ENCODE measurements at regions not wholly inside any gene's neighbourhood (a gene's known extent, or its start where the extent isn't known, plus 50 kb on each side); places are given as distances from the start of the nearest gene placed in this dataset.

DNA sequence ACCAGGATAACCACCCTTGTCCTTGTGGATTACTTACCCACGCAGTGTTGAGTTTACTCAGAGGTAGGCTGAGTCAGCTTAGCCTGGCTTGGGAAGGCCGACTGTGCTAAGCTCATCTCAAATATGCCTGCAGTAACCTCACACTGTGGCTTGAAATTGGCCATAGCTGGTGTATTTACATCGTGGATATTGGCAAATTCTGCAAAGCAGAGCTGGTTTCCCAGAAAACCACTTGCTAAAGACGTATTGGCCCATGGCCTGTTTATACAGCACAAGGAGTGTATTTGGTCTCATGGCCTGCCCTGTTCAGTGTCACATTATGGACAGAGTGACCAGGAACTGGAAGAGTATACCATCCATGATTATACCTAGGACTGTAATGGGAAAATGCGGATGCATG is 170.5 kb upstream of the UBE3A start:
- H3K4me1 Mint-ChIP-seq (ENCODE audit: low read depth, unreplicated experiment), result no peaks in the 10 kb centered on the region
- no peaks in the 10 kb centered on the region for H3K9me3 ChIP-seq (ENCODE audit: insufficient read depth, low read depth, low read length)
- no peaks in the 10 kb centered on the region for H3K36me3 Mint-ChIP-seq (ENCODE audit: low read depth, unreplicated experiment)
- no peaks in the 10 kb centered on the region for H3K79me2 ChIP-seq (ENCODE audit: insufficient read depth, low read length)
- H3K27ac Mint-ChIP-seq (ENCODE audit: unreplicated experiment), result no peak overlapping the region
- no peaks in the 10 kb centered on the region for H3K9me3 Mint-ChIP-seq (ENCODE audit: unreplicated experiment)
- no peak overlapping the region for H3K4me3 ChIP-seq (ENCODE audit: insufficient read depth, low read depth, low read length)
- H3K27me3 ChIP-seq (ENCODE audit: insufficient read depth, low read length), result no peaks in the 10 kb centered on the region
- no peaks in the 10 kb centered on the region for H4K20me1 ChIP-seq (ENCODE audit: insufficient read depth, low read length)
- H3K27me3 Mint-ChIP-seq (ENCODE audit: low read depth, unreplicated experiment), result no peaks in the 10 kb centered on the region
- no peak overlapping the region for H3K9ac ChIP-seq (ENCODE audit: low read length)
- DNase-seq (ENCODE audit: low read depth) (no peak), FAIRE-seq (no peak)
- H3K27ac ChIP-seq (ENCODE audit: low read depth, low read length), result no peak overlapping the region
- TF ChIP-seq, protein P1, sequence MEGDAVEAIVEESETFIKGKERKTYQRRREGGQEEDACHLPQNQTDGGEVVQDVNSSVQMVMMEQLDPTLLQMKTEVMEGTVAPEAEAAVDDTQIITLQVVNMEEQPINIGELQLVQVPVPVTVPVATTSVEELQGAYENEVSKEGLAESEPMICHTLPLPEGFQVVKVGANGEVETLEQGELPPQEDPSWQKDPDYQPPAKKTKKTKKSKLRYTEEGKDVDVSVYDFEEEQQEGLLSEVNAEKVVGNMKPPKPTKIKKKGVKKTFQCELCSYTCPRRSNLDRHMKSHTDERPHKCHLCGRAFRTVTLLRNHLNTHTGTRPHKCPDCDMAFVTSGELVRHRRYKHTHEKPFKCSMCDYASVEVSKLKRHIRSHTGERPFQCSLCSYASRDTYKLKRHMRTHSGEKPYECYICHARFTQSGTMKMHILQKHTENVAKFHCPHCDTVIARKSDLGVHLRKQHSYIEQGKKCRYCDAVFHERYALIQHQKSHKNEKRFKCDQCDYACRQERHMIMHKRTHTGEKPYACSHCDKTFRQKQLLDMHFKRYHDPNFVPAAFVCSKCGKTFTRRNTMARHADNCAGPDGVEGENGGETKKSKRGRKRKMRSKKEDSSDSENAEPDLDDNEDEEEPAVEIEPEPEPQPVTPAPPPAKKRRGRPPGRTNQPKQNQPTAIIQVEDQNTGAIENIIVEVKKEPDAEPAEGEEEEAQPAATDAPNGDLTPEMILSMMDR (IDR thresholded peaks at IDR 0.05; ENCODE audit: insufficient read depth, low read depth, low read length), result no peak
- TF ChIP-seq EZH2 (IDR thresholded peaks at IDR 0.05; ENCODE audit: insufficient read depth, low read length), result no peak
- H3K4me2 ChIP-seq (ENCODE audit: low read length), result no peak overlapping the region
- H3K36me3 ChIP-seq (ENCODE audit: insufficient read depth, low read length), result no peaks in the 10 kb centered on the region
- no peak overlapping the region for H3K4me3 Mint-ChIP-seq (ENCODE audit: unreplicated experiment)
- H2AFZ ChIP-seq (ENCODE audit: low read depth, low read length), result no peak overlapping the region
- no peaks in the 10 kb centered on the region for H3K4me1 ChIP-seq (ENCODE audit: insufficient read depth, low read length)

DNA sequence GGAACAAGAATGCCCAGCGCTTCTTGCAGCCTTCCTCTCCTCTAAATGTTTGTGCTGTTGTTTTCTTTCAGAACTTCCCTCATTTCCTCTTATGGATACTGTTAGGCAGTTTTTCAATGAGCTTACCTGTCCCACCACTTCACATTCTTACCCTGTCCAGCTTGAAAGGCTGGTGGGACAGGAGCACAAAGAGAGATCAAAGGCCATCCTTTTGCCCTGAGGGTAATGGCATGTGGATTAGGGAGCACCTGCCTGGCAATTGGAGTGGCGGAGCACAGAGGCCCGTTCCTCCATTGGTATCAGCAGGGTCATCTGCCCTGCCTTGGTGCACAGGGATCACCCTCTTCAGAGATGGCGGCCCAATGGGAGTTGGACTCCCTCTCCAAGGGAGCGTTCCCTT is 170.1 kb upstream of the UBE3A start:
- no peaks in the 10 kb centered on the region for H3K27me3 Mint-ChIP-seq (ENCODE audit: low read depth, unreplicated experiment)
- DNase-seq (ENCODE audit: low read depth) (no peak), FAIRE-seq (no peak)
- Histone ChIP-seq H3K4me3 (ENCODE audit: insufficient read depth, low read depth, low read length) (no peak overlapping the region), H3K79me2 (ENCODE audit: insufficient read depth, low read length) (no peaks in the 10 kb centered on the region), H3K4me2 (ENCODE audit: low read length) (no peak overlapping the region), H3K27ac (ENCODE audit: low read depth, low read length) (no peak overlapping the region), H2AFZ (ENCODE audit: low read depth, low read length) (no peak overlapping the region), H3K4me1 (ENCODE audit: insufficient read depth, low read length) (no peaks in the 10 kb centered on the region), H3K9ac (ENCODE audit: low read length) (no peak overlapping the region), H3K27me3 (ENCODE audit: insufficient read depth, low read length) (no peaks in the 10 kb centered on the region), H3K9me3 (ENCODE audit: insufficient read depth, low read depth, low read length) (no peaks in the 10 kb centered on the region), H4K20me1 (ENCODE audit: insufficient read depth, low read length) (no peaks in the 10 kb centered on the region), H3K36me3 (ENCODE audit: insufficient read depth, low read length) (no peaks in the 10 kb centered on the region)
- no peaks in the 10 kb centered on the region for H3K9me3 Mint-ChIP-seq (ENCODE audit: unreplicated experiment)
- H3K4me1 Mint-ChIP-seq (ENCODE audit: low read depth, unreplicated experiment), result no peaks in the 10 kb centered on the region
- no peaks in the 10 kb centered on the region for H3K36me3 Mint-ChIP-seq (ENCODE audit: low read depth, unreplicated experiment)
- TF ChIP-seq, protein P1 (IDR thresholded peaks at IDR 0.05; ENCODE audit: insufficient read depth, low read depth, low read length), result no peak
- TF ChIP-seq EZH2 (IDR thresholded peaks at IDR 0.05; ENCODE audit: insufficient read depth, low read length), result no peak
- H3K4me3 Mint-ChIP-seq (ENCODE audit: unreplicated experiment), result no peak overlapping the region
- H3K27ac Mint-ChIP-seq (ENCODE audit: unreplicated experiment), result no peak overlapping the region

DNA sequence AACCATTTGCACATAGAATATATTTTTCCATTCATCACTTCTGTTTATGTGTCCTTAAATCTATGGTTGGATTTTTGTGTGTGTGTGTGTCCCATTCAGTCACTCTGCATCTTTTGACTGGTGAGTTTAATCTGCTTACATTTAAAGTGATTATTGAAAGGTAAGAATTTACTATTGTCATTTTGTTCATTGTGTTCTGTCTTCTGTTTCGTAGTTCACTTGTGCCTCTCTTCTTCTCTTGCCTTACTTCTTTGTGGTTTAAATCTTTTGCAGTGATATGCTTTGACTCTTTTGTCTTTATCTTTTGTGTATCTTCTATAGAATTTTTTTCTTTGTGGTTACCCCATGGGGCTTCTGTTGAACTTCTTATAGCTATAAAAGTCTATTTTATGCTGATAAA is 166.3 kb upstream of the UBE3A start:
- no peak overlapping the region for H3K27ac ChIP-seq (ENCODE audit: low read depth, low read length)
- no peak for FAIRE-seq

More for the DNA sequence above, 166.3 kb upstream of the UBE3A start:
- Histone ChIP-seq H3K4me2 (ENCODE audit: low read length) (no peak overlapping the region), H3K9me3 (ENCODE audit: insufficient read depth, low read depth, low read length) (no peaks in the 10 kb centered on the region), H3K9ac (ENCODE audit: low read length) (no peak overlapping the region), H3K79me2 (ENCODE audit: insufficient read depth, low read length) (no peaks in the 10 kb centered on the region), H3K36me3 (ENCODE audit: insufficient read depth, low read length) (no peaks in the 10 kb centered on the region), H4K20me1 (ENCODE audit: insufficient read depth, low read length) (no peaks in the 10 kb centered on the region), H3K4me3 (ENCODE audit: insufficient read depth, low read depth, low read length) (no peak overlapping the region), H3K27me3 (ENCODE audit: insufficient read depth, low read length) (no peaks in the 10 kb centered on the region), H2AFZ (ENCODE audit: low read depth, low read length) (no peak overlapping the region), H3K4me1 (ENCODE audit: insufficient read depth, low read length) (no peaks in the 10 kb centered on the region)
- no peaks in the 10 kb centered on the region for H3K9me3 Mint-ChIP-seq (ENCODE audit: unreplicated experiment)
- H3K4me1 Mint-ChIP-seq (ENCODE audit: low read depth, unreplicated experiment), result no peaks in the 10 kb centered on the region
- TF ChIP-seq, protein P1 (IDR thresholded peaks at IDR 0.05; ENCODE audit: insufficient read depth, low read depth, low read length), result no peak
- no peak for TF ChIP-seq EZH2 (IDR thresholded peaks at IDR 0.05; ENCODE audit: insufficient read depth, low read length)
- no peak overlapping the region for H3K4me3 Mint-ChIP-seq (ENCODE audit: unreplicated experiment)
- no peak for DNase-seq (ENCODE audit: low read depth)
- H3K27ac Mint-ChIP-seq (ENCODE audit: unreplicated experiment), result no peak overlapping the region
- no peaks in the 10 kb centered on the region for H3K27me3 Mint-ChIP-seq (ENCODE audit: low read depth, unreplicated experiment)
- H3K36me3 Mint-ChIP-seq (ENCODE audit: low read depth, unreplicated experiment), result no peaks in the 10 kb centered on the region

All from astrocyte (in vitro differentiated cells and primary cell).